ENCODE measurements at regions not wholly inside any gene's neighbourhood (a gene's known extent, or its start where the extent isn't known, plus 50 kb on each side); places are given as distances from the start of the nearest gene placed in this dataset.

GRCh38 chr13:80400865-80401426 is 60.0 kb upstream of the SPRY2 start:
- Histone ChIP-seq H3K36me3 (no peaks in the 10 kb centered on the region), H3K4me3 (no peak overlapping the region), H3K27me3 (no peaks in the 10 kb centered on the region), H3K27ac (no peak overlapping the region), H3K4me1 (no peaks in the 10 kb centered on the region), H3K9me3 (peaks cover 0 to 19% (median 0%) of the 10 kb centered on the region in 3 donors)
- TF ChIP-seq, protein P1, sequence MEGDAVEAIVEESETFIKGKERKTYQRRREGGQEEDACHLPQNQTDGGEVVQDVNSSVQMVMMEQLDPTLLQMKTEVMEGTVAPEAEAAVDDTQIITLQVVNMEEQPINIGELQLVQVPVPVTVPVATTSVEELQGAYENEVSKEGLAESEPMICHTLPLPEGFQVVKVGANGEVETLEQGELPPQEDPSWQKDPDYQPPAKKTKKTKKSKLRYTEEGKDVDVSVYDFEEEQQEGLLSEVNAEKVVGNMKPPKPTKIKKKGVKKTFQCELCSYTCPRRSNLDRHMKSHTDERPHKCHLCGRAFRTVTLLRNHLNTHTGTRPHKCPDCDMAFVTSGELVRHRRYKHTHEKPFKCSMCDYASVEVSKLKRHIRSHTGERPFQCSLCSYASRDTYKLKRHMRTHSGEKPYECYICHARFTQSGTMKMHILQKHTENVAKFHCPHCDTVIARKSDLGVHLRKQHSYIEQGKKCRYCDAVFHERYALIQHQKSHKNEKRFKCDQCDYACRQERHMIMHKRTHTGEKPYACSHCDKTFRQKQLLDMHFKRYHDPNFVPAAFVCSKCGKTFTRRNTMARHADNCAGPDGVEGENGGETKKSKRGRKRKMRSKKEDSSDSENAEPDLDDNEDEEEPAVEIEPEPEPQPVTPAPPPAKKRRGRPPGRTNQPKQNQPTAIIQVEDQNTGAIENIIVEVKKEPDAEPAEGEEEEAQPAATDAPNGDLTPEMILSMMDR (IDR thresholded peaks at IDR 0.05) = no peak
- no peak for TF ChIP-seq POLR2A (IDR thresholded peaks at IDR 0.05)
- no peak for TF ChIP-seq POLR2AphosphoS5 (IDR thresholded peaks at IDR 0.05)
- no peak for TF ChIP-seq EP300 (IDR thresholded peaks at IDR 0.05)
- ATAC-seq = no peak
- WGBS, 2 donors (ENCODE audit: low coverage in 1 of 2) = 66 to 77% methylated on average over 4 of the region's 5 CpGs

DNA sequence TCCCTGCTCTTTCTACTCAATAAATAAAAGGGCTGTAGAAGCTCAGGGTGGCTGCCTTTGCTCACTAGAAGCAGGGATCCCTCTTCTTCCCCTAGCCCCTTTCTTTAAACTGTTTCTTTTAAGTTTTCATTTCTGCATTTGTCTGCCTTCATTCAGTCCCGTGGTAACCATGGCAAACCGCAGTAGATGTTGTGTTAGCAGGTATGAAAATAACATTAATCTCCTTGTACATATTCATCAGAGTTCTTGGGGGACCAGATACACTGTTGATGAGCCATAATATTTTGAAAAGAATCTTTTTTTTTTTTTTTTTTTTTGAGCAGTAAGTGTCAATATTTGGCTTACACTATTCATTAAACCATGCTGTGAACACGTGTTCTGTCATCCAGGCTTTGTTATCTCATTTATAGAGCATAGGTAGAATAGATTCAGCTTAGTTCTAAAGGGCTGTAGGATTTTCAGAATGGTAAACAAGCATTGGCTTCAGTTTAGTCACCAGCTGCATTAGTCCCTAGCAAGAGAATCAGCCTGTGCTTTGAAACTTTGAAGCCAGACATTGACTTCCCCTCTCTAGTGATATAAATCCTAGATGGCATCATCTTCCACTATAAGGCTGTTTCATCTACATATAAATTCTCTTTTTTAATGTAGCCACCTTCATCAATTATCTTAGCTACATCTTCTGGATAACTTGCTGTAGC is 59.4 kb upstream of the SPRY2 start:
- Histone ChIP-seq H3K9me3 (peaks cover 0 to 15% (median 0%) of the 10 kb centered on the region in 3 donors), H3K36me3 (no peaks in the 10 kb centered on the region), H3K4me1 (no peaks in the 10 kb centered on the region), H3K27ac (no peak overlapping the region), H3K4me3 (no peak overlapping the region), H3K27me3 (no peaks in the 10 kb centered on the region)
- TF ChIP-seq, protein P1 (IDR thresholded peaks at IDR 0.05) = no peak
- TF ChIP-seq EP300 (IDR thresholded peaks at IDR 0.05) (no peak), POLR2AphosphoS5 (IDR thresholded peaks at IDR 0.05) (no peak), POLR2A (IDR thresholded peaks at IDR 0.05) (no peak)
- no peak for ATAC-seq
- 50 to 51% methylated on average over 3 of the region's 3 CpGs for WGBS, 2 donors (ENCODE audit: low coverage in 1 of 2)

DNA sequence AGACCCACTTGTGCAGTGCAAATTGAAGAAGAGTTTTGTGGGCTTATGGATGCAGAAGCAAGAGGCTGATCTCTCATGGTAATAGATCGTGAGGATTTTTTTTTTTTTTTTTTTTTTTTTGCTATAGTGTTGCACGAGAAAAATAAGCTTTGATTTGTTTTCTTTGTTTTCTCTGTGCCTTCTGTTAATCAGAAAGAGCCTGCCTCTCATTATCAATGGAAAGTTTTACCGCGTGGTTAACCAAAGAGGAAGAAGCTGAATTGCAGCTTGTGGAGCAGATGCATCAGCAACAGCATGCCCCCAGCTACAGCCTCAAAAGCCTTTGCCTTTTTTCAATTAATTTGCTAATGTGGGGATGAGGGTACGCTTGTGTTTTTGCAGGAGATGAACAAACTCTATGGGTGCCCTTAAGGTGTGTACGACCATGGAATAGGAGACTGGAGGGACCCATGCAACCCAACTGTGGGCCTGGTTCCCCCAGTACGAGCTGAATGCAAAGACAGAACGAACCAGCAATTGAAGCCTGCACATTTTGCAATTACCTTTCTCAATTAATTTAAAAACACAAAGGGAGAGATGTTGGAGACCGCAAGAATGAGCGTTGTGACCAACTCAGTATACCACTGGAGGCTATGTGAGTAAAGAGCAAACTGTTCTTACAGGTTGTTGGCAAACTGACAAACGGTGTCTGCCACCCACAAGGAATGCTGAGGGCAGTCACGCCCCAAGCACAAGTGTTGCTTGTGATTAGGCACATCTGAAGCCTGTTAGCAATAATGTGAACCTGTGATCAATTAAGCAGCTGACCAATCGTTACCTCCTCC is 58.6 kb upstream of the SPRY2 start:
- no peaks in the 10 kb centered on the region for H3K27me3 ChIP-seq
- no peaks in the 10 kb centered on the region for H3K4me1 ChIP-seq
- TF ChIP-seq, protein P1 (IDR thresholded peaks at IDR 0.05) = no peak
- no peak for TF ChIP-seq POLR2A (IDR thresholded peaks at IDR 0.05)
- TF ChIP-seq EP300 (IDR thresholded peaks at IDR 0.05) = no peak
- TF ChIP-seq POLR2AphosphoS5 (IDR thresholded peaks at IDR 0.05) = no peak
- H3K9me3 ChIP-seq = peaks cover 0 to 8% (median 0%) of the 10 kb centered on the region in 3 donors
- ATAC-seq = no peak
- H3K27ac ChIP-seq = no peak overlapping the region
- no peaks in the 10 kb centered on the region for H3K36me3 ChIP-seq
- H3K4me3 ChIP-seq = no peak overlapping the region
- WGBS, 2 donors (ENCODE audit: low coverage in 1 of 2) = 67 to 70% methylated on average over 8 to 13 of the region's 13 CpGs

Small RNA genes lying in the stretch of these regions (small RNA-seq; reads per million reads assigned to genes)
- gene HIGD1AP2 = 0 reads per million in 4 donors
- 0 reads per million in 4 donors for gene RNU6-67P
- 0 reads per million in 4 donors for gene RNU6-77P

Measured in gastroesophageal sphincter (tissue), 4 donors.